NCI-H1436 (cell line): ENCODE measurements at regions not wholly inside any gene's neighbourhood (a gene's known extent, or its start where the extent isn't known, plus 50 kb on each side); places are given as distances from the start of the nearest gene placed in this dataset.
"Not testable (repeated sequence)": the region's sequence is repeated elsewhere in the genome, so short reads cannot be mapped to it uniquely, and the experiment has no call there.

Experiments used
- DNase-seq: peaks from one replicate; lab custom pipeline; 2025; lab: John Stamatoyannopoulos, UW

DNA sequence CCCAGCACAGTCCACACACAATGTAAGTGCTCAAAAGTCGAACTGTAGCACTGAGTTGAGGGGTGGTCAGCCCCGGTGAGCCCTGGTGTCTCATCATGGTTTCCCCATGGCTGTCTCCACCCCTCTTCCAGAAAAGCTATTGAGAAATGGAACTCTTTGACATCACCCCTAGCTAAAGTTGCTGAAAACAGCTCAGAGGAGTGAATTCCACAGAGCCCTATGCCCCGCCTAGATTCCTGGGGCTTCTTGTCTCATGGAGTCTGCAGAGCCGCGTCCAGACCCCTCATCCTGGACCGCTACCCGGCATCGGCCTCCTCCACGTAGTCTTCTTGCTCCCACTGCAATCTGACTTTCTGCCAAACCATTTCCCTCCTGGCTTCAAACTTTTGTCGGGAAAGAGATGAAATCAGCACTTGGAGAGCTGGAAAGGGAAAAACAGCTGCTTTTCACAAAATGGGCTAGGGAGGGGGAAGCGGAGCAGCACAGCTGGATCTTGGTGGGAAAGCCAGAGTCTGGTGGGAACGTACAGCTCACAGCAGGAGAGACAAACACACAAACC, 132.2 kb downstream of the SNX5 start:
- no peak for DNase-seq

- DNase-seq = no peak
Observed at GRCh38 chr20:17835934-17836300, 132.7 kb downstream of the SNX5 start.

- no peak for DNase-seq
Observed at GRCh38 chr20:17835240-17835933, 133.2 kb downstream of the SNX5 start.

DNA sequence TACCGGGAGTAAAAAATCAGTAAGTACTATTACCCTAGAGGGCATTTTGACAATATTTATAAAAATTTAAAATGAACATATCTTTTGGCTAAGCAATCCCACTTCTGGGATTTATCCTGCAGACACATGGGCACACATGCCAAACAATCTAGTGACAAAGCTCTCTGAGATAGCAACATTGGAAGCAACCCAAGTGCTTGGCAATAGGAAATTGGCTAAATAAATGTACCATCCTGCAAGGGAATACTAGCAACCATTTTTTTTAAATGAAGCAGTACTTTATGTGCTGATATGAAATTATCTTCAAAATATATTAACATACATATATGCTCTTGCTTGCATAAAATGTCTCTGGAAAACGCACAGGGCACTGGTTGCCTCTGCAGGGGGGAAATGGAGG, 133.8 kb downstream of the SNX5 start:
- no peak for DNase-seq

GRCh38 chr20:17833036-17833674, 133.4 kb downstream of the BANF2 start:
- no peak for DNase-seq

- DNase-seq = no peak
Observed at GRCh38 chr20:17832236-17832915, 132.6 kb downstream of the BANF2 start.

DNA sequence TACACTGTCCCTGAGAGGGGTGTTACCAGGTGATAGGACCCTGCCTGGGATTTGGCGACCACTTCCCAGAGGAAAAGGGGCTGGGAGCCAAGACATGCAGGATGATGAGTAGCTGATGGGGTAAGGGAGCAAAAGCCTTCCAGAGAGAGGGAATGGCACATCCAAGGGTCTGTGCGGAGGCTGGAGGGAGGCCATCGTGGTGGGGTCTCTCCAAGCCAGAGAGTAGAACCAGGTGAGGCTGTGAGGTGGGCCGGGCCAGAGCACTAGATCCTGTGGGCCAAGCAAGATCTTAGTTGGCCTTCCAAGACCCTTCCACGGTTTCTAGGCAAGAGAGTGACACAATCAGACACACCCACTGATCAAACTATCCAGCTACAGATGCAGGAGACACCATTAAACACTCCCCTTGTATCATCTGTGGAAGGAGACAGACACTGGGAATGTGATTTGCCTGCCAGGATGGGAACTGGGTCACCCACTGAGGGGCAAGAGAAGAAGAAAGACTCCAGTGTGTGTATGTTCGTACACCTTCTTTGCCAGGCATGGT, 128.9 kb downstream of the BANF2 start:
- DNase-seq = no peak

- no peak for DNase-seq
Observed at GRCh38 chr20:17827759-17828559, 128.2 kb downstream of the BANF2 start.

DNA sequence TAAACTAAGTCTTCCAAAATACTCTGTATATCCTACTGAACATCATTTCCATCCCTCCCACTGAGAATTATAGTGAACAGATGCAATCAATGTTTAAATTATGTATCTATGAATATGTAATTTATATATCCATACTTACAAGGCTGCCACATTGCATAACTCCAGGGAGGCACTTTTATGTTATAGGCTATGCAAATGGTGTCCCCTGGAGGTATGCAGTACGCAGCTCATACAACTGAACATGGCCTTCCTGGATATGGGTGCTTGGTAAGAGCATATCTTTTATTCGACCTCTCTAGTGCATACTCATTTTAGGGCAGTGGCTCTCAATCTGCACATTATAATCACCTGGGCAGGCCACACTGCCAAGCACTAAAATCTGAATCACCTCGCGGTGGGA, 127.3 kb downstream of the BANF2 start:
- no peak for DNase-seq

DNA sequence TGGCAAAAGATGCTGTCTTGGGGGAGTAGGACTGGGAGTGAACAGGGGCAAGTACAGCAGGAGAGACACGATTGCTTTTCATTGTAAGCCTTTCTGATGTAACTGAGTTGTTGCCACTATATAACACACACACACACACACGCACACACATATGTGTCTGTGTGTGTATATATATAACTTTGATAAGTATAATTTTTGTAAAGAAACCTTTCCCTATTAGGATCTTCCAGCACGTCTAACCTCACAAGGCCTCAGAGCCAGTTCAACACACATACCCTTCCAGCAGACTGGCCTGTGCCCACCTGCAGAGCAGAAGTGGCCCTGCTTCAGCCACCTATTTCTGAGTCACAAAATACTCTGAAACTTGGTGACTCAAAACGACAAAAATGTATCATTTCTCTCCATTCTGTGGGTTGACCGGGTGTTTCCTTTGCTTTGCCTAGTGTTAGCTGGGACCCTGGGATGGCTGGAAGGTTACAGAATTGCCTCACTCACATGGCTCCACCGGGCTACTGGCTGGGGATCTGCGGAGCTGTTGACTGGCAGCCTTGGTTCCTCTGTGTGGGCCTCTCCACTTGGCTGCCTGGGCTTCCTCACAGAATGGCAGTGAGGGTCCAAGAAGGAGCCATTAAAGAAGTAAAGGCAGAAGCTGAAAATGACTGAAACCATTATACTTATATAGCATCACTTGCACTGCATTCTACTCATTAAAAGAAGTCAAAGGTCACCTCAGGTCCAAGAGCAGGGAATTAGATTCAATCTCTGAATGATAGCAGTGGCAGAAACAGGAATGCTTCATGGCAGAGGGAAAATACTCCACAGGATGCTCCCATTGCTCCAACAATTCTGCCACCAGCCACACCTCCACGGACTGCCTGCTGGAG, 126.4 kb downstream of the BANF2 start:
- no peak for DNase-seq

- no peak for DNase-seq
Observed at GRCh38 chr20:17825252-17825959, 125.6 kb downstream of the BANF2 start.

DNA sequence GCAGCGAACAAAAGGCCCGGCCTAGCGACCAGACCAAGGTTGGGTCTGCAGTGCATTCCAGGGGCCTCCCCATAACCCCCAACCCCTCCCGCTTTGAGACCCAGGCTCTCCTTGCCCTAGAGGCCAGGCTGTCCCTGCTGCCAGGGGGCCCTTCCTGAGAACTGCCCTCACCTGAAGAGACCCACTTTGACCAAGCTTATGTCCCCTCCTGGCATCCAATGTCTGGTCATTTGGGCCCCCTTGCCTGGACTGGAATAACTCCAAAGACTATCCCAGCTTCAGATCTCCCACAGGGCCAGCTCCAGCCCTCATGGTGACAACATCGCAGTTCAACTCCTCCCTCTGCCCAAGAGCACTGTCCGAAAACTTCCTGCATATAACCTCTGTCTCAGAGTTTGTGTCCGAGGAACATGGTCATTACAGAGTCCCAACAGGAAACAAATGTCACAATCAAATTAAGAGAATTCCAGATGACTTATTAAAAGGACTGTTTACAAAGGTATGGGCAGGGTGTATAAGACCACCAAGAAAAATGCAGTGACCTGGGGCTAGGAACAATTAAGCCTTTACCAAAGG, 125.0 kb downstream of the BANF2 start:
- DNase-seq = no peak

DNA sequence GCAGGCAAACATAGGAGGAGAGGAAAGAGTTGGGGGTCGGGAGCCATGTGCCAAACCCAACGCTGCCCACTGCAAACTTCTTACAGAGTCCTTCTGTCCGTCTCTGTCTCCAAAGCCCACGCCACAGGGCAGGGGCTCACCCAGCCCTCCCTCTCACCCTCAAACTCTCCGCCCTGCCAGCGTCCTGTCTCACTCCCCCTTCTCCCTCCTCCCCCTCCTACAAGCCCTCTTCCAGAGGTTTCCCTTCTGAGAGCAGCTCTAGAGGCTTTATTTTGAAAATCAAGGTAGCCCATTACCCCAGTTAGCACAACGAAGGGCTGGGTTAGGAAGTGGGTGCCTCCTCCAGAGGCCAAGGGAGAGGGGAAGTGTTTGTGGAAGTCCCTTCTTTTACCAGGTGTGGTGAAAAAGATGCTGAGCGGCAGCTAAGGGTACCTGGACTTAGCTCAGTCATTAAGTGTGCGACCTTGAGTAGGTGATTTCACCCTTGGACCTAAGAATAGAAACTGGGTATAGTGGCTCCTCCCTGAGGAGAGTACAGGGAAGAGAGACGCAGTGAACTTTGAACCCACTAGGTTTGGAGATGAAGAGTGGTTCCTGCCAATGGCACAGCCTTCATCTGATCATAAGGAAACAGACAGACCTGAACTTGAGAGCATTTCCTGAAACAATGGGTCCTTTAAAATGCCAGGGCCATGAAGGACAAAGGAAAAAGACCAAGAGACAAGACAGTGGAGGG, 123.8 kb downstream of the BANF2 start:
- DNase-seq = no peak

DNA sequence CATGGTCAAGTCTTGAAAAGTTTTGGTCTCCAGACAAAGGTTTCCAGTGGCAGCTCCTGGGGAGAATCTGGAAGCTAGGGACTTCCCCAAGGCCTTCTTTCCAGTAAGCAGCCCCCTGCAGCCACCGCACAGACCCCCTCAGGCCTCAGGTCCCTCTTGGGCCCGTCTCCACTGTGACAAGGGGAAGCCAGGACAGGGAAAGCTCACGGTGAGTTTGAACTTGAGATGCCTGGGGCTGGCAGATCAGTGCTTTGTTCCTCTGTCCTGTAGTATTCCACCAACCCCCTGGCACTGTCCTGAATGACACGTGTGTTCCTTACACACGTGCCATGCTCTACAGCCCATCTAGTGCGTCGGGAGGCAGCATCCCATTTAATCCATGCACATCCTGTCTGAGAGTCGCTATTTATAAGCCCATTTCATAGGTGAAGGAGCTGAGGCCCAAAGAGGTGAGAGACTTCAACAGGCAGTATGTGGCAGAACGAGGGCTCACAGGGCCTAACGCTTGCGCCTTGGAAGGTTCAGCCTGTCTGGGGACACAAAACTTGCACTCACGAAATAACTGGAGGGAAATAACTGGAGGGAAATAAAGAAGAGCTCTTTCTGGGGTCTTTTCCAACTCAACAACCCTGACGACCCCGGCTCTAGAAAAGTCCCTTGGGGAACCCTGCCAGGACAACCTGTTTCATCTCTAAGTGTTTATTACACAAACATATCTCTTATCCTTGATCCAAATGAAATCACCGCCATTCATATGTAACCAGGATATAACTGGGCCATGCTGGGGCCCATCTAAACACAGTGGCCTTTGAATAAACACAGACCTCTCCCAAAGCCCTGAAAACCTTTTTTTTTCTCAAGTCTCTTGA, 123.0 kb downstream of the BANF2 start:
- no peak for DNase-seq

DNA sequence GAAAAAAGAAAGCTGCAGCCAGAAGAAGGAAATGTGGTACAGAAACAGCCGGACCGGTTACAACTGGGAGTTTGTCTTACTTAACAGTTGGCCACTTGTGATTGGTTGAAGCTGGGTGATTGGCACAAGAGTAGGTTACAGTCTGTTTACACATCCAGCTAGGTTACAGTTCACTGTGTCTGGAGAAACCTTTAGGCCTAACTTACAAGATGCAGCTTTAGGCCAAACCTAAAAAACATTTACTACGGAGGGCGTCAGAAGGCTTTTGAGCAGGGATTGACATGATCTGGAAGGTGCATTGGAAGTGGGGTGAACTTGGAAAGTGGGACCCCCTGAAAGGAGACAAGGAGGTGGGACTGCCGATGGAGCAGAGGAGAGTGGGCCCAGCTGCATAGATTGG, 122.3 kb downstream of the BANF2 start:
- DNase-seq = no peak

- not testable (repeated sequence) for DNase-seq
Observed at GRCh38 chr20:17821606-17822005, 121.8 kb downstream of the BANF2 start.

- DNase-seq = no peak
Observed at GRCh38 chr20:17819395-17820093, 119.8 kb downstream of the BANF2 start.

DNA sequence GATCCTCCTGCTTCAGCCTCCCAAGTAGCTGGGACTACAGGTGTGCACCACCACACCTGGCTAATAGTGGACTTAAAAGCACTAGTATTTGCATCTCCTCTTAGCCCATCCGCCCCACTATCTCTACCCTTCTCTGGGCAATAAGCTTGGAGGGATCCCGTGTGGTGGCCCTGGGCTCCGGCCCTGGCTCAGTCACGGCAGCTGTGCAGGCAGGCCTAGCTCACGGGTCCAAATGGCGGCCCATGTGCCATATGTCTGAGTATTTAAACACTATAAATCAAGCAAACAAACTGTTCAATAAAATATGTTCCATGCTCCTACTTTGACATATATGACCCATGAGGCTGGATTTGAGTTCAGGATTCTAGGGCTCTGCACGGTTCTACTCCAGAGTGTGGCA, 118.4 kb downstream of the BANF2 start:
- DNase-seq = no peak
